Glutamatergic neuron (in vitro differentiated cells): ENCODE measurements at regions not wholly inside any gene's neighbourhood (a gene's known extent, or its start where the extent isn't known, plus 50 kb on each side); places are given as distances from the start of the nearest gene placed in this dataset.

Source experiments
- DNase-seq: peaks from one replicate; pipeline ENCODE4 v3.0.0; 2022
- H3K27ac Mint-ChIP-seq: one replicate; pipeline ENCODE4 v1.8.0; 2020; ENCODE audit warnings: mild to moderate bottlenecking, mixed read lengths, inconsistent platforms; ENCODE audit not compliant: unreplicated experiment
- H3K27me3 Mint-ChIP-seq: one replicate; pipeline ENCODE4 v1.8.0; 2020; ENCODE audit warnings: mild to moderate bottlenecking, moderate library complexity, mixed read lengths, inconsistent platforms; ENCODE audit not compliant: unreplicated experiment
- H3K36me3 Mint-ChIP-seq: one replicate; pipeline ENCODE4 v1.8.0; 2020; ENCODE audit warnings: mild to moderate bottlenecking, mixed read lengths, inconsistent platforms; ENCODE audit not compliant: unreplicated experiment
- H3K4me1 Mint-ChIP-seq: one replicate; pipeline ENCODE4 v1.8.0; 2020; ENCODE audit warnings: mild to moderate bottlenecking, low read depth, mixed read lengths, inconsistent platforms; ENCODE audit not compliant: unreplicated experiment
- H3K4me3 Mint-ChIP-seq: one replicate; pipeline ENCODE4 v1.8.0; 2020; ENCODE audit warnings: mild to moderate bottlenecking, mixed read lengths, inconsistent platforms; ENCODE audit not compliant: unreplicated experiment
- H3K9me3 Mint-ChIP-seq: one replicate; pipeline ENCODE4 v1.8.0; 2020; ENCODE audit warnings: mild to moderate bottlenecking, moderate library complexity, mixed read lengths, inconsistent platforms; ENCODE audit not compliant: unreplicated experiment
- CTCF ChIP-seq: fragments of 200-600 bp; sonication (generic); IDR thresholded peaks from one replicate; pipeline ENCODE4 v1.5.0; 2021; ENCODE audit not compliant: partially characterized antibody, unreplicated experiment

- peaks cover 3% of the 10 kb centered on the region for H3K4me1 Mint-ChIP-seq
- no peak for DNase-seq
- H3K4me3 Mint-ChIP-seq = no peak overlapping the region
These were observed 371.6 kb downstream of the HRH4 start for GRCh38 chr18:24831871-24832665.

DNA sequence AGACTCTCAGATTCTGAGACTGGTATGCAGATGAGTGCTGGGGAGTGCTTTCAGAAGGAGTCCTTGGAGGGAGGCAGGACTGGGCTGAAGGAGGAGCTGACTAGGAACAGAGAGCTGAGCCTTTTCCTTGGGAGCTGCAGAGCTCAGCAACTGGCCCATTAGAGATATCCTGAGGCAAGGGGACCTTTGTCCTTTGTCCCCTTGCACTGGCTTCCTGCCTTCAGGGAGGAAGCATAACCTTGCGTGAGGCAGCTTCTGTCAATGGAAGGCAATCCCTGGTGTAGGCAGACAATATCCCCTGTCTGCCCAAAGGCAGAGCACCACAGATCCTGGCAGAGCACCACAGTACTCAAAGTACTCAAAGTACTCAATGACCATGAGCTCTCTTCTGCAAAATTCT lies 375.3 kb downstream of the HRH4 start:
- Mint-ChIP-seq H3K9me3 (peaks cover 2% of the 10 kb centered on the region), H3K4me1 (no peaks in the 10 kb centered on the region), H3K4me3 (no peak overlapping the region), H3K27ac (no peak overlapping the region), H3K27me3 (peaks cover 4% of the 10 kb centered on the region), H3K36me3 (no peaks in the 10 kb centered on the region)
- TF ChIP-seq CTCF = no peak
- DNase-seq = no peak

More at GRCh38 chr18:24831871-24832665, 371.6 kb downstream of the HRH4 start:
- H3K27me3 Mint-ChIP-seq = peaks cover 2% of the 10 kb centered on the region
- H3K36me3 Mint-ChIP-seq = no peaks in the 10 kb centered on the region
- no peak for TF ChIP-seq CTCF
- H3K9me3 Mint-ChIP-seq = no peaks in the 10 kb centered on the region
- no peak overlapping the region for H3K27ac Mint-ChIP-seq

- H3K36me3 Mint-ChIP-seq = no peaks in the 10 kb centered on the region
- H3K27me3 Mint-ChIP-seq = peaks cover 4% of the 10 kb centered on the region
- no peaks in the 10 kb centered on the region for H3K4me1 Mint-ChIP-seq
- H3K4me3 Mint-ChIP-seq = no peak overlapping the region
- H3K9me3 Mint-ChIP-seq = peaks cover 5% of the 10 kb centered on the region
- TF ChIP-seq CTCF = no peak
- no peak overlapping the region for H3K27ac Mint-ChIP-seq
- DNase-seq = no peak
These were observed 376.6 kb downstream of the HRH4 start for GRCh38 chr18:24837066-24837465.

DNA sequence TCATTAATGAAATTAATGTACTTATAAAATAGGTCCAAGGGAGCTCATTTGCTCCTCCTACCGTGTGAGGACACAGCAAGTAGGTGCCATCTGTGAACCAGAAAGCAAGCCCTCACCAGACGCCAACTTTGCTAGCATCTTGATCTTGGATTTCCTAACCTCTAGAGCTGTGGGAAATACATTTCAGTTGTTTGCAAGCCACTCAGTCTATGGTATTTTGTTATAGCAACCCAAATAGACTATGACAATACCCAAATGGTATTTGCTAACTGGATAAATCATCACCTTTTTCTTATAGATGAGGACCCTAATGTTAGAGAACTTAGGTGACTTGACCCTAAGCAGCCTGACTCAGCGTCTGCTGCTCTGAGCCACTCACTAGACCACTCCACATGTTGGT lies 379.6 kb downstream of the HRH4 start:
- H3K4me1 Mint-ChIP-seq = no peaks in the 10 kb centered on the region
- no peak for TF ChIP-seq CTCF
- H3K27ac Mint-ChIP-seq = no peak overlapping the region
- H3K9me3 Mint-ChIP-seq = peaks cover 5% of the 10 kb centered on the region
- no peak overlapping the region for H3K4me3 Mint-ChIP-seq
- DNase-seq = no peak
- H3K27me3 Mint-ChIP-seq = peaks cover 6% of the 10 kb centered on the region
- no peaks in the 10 kb centered on the region for H3K36me3 Mint-ChIP-seq

DNA sequence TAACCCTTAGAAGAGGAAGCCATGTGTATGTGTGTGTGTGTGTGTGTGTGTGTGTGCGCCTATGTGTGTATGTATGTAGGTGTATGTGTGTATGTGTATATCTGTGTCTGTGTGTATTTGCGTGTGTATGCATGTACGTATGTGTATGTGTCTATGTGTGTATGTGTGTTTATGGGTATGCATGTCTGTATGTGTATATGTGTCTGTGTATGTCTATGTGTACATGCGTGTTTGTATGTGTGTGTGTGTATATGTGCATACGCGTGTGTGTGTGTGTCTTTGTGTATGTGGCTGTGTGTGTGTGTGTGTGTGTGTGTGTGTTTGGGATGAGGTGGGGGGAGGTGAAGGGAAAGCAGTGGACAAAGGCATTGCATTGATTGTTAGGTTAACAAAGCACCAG lies 380.2 kb downstream of the HRH4 start:
- H3K27ac Mint-ChIP-seq = no peak overlapping the region
- no peaks in the 10 kb centered on the region for H3K4me1 Mint-ChIP-seq
- peaks cover 6% of the 10 kb centered on the region for H3K27me3 Mint-ChIP-seq

More for the DNA sequence above, 380.2 kb downstream of the HRH4 start:
- H3K36me3 Mint-ChIP-seq = no peaks in the 10 kb centered on the region
- H3K9me3 Mint-ChIP-seq = peaks cover 5% of the 10 kb centered on the region
- H3K4me3 Mint-ChIP-seq = no peak overlapping the region
- no peak for DNase-seq
- TF ChIP-seq CTCF = no peak
